Islet precursor cell (in vitro differentiated cells): ENCODE measurements at regions not wholly inside any gene's neighbourhood (a gene's known extent, or its start where the extent isn't known, plus 50 kb on each side); places are given as distances from the start of the nearest gene placed in this dataset.
"Not testable (repeated sequence)": the region's sequence is repeated elsewhere in the genome, so short reads cannot be mapped to it uniquely, and the experiment has no call there.

Experiments
- DNase-seq: peaks from one replicate; pipeline ENCODE4 v3.0.0-alpha.2; 2018

DNA sequence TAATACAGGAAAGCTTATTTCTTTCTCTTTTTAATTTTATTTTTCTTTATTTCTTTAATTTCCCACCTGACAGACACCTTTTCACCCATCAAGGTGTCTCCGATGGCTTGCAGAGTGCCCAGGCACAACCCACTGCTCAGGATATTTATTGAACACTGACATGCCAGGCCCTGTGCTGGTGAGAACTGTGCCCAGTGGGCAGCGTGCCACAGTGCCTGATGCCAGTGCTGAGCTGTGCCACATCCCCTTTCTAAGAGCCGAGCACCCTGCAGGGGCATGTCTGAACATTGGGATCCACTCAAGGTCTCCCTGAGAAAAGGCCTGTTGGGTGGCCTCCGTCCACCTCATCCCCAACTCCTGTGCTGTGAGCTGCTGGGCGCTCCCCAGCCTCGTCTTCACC lies 158.6 kb upstream of the RAB6C start:
- no peak for DNase-seq

DNA sequence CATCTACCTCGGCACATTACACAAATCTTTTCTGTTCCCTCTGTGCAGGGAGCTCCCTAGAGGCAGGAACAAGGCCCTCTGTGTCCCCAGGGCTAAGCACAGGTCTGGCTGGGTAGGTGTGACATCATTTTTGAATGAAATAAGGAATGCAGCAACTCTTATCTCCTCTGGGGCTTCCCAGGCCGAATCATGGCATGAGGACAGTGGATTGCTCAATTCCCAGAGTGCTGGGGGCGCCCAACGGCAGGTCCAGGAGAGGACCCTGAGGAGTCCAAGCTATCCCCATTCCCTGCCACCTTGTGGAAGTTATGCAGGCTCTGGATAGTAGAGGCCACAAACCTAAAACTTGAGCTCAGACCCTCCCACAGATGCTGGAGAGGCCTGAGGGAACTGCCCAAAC lies 158.0 kb upstream of the RAB6C start:
- DNase-seq: no peak

DNA sequence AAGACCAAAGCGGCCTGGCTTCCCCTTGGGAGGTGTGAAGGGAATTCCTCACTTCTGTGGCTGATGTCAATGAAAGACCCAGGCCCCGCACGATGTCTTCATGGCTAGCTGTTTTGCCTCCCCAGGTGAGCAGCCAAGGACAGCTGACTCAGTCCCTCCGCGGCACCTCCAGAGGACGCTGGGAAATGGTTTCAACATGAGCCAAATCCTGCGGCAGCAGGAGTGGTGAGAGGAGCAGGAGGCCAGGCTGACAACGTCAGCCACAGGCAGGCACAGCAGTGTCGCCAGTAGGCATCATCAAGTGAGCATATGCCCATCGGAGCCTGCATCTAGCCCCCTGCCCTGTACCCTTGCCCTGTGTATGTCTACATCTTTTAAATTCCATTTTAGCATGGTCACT lies 156.4 kb upstream of the RAB6C start:
- no peak for DNase-seq

DNA sequence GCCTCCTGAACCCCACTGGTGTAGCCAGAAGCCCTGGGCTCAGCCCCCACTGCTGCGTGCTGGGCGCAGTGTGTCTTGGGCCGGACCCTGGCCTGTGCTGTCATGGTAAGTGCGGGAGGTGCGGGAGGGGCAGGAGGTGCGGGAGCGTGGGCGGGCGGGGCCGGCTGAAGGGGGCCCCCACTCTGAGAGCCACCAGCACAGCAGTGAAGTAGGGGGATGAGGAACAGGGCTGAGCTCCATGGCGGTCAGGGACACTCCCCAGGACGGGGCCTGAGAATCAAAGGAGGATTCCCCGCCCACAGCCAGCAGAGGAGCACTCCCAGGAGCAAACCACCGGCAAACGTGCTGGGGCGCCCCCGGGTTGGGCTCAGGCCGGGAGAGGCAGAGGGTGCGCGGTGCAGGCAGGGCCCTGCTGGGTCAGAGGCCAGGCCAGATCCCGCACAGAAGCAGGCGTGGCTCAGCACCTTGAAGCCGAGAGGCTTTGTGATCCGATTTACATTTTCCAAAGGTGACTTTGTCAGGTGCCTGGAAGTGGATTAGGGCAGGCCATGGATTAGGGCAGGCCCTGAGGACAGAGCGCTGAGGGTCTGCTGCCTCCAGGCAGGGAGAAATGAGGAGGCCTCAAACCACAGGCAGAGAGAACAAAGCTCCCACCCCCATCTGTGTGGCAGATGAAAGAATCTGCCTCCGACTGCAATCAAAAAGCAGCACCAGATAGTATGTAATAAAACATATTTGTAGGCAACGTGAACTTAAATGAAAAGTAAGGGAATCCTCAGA lies 152.0 kb upstream of the RAB6C start:
- peak; percentile 82 for DNase-seq

DNA sequence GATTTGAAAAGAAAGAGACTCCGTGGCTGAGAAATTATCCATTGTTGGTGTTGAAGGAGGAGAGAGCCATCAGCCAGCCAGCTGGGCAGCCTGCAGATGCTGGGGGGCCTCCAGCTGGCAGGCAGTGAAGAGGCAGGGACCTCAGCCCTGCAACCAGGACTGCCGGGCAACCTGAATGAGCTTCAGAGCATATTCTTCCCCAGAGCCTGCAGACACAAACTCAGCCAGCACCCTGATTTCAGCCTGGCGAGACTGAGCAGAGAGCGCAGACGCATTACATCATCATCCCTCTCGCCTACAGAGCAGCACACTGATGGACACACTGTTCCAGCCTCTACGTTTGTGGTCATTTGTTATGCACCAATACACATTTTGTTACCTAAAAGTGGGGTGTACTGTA lies 150.7 kb upstream of the RAB6C start:
- no peak for DNase-seq

DNA sequence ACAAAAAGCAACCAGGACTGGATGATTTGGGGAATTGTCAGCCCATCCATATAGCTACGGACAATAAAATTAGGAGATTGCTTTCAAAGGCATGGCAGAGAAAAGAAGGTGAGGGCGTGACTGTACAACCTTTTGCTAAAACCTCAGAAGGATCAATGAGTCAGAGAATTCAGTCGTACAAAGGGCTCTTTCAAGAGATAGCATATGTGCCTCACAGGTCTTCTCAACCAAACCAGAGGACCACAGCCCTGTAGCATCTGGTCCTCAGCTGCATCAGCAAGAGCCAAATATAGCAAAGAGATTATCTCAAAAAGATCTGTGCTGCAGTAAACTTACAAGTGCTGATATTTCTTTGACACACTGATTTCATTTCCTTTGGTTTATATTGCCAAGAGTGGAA lies 149.9 kb upstream of the RAB6C start:
- DNase-seq: no peak

DNA sequence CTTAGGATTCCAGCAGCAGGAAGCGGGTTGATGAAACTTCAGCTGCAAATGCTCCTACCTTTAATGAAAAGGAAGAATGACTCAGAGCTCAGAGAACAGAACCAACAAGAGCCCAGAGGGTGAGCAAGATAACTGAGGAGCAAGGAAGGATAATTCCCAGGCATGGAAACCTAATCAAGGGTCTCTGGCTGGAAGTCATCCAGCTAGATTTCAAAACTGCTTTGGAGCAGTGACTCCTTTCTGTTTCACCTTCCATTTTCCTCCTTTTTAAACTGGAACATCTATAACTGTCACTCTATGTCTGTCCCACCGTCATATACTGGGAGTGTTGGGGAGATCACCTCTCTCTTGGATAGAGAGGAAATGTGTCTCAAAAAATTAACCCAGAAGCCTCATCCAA lies 148.4 kb upstream of the RAB6C start:
- no peak for DNase-seq

DNA sequence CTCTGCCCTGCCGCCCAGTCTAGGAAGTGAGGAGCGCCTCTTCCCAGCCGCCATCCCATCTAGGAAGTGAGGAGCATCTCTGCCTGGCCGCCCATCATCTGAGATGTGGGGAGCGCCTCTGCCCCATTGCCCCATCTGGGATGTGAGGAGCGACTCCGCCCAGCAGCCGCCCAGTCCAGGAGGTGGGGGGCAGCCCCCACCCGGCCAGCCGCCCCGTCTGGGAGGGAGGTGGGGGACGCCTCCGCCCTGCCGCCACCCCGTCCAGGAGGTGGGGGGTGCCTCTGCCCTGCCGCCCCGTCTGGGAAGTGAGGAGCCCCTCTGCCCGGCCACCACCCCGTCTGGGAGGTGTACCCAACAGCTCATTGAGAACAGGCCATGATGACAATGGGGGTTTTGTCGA lies 146.0 kb upstream of the RAB6C start:
- not testable (repeated sequence) for DNase-seq

DNA sequence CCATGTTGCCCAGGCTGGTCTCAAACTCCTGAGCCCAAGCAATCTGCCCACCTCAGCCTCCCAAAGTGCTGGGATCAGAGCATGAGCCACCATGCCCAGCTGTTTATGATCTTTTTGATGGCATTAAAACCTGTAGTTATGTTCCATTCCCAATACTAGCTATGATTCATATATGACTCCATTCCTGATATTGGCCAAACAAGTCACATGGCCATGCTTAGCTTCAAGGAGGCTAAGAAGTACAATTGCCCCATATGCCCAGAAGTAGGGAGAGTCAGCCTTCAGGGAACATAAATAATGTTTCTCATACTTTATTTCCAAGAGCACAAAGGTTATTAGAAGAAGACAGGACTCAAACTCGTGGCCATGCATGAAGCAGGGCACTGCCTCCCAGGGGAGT lies 132.4 kb upstream of the RAB6C start:
- no peak for DNase-seq

DNA sequence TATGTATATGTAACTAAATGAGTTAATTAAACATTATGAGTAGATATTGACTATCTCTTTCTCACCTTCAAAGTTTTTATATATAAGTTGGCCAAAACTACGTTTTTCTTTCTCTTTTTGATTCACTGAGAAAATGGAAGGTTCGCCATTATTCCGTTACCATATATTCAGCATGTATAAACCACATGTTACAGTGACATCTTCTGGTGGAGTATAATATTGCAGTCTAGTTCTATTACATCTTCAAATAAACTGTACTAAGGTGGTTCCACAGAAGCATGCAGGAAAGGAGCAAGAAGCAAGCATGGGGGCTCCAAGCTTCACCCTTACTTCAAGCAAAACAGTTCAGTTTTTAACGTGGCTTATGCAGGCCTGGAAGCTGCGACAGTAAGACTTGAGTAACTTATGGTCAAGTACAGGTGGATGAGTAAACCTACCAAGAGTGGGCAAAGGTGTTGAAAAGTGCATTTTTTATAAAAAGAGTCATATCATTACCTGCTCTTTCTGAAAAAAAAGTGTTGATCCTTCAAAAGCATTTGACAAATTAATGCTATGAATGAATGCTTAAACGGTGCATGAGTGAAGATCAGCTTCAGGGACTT lies 129.8 kb upstream of the RAB6C start:
- DNase-seq: no peak

DNA sequence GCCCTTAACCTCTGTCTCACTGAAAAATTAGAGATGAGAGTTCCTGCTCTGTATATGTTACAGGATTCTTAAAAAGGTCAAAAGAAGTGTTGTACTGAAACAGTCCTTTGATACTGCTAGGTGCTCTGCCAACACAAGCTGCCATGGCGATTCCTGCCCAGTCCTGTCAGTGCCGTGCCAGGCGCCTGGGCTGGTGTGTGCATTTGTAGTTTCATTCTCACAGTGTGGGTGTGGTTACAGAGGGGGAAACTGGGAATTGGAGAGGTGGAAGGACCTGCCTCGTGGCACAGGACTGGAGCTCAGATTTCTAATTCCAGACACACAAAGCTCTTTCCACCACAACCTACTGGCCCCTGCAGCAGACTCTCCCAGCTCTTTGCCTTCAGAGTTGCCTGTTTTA lies 122.3 kb upstream of the RAB6C start:
- DNase-seq: no peak

DNA sequence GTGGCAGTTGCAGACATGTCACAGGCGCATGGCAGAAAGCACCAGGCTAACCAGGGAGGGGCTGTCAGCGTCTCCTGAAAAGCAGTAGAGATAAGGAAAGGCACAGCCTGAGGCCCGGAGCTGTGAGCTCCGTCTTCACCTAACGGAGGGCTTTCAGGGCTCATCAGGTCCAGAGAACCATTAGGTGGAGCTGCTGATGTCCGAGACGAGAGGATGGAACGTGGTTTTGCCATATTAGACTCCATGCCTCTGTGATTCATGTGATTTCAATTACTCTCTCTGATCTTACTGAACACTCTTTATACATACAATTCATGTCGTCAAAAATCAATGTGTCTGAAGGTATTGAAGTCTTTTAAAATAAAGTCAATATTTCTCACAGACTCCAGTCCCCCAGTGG lies 120.3 kb upstream of the RAB6C start:
- no peak for DNase-seq

DNA sequence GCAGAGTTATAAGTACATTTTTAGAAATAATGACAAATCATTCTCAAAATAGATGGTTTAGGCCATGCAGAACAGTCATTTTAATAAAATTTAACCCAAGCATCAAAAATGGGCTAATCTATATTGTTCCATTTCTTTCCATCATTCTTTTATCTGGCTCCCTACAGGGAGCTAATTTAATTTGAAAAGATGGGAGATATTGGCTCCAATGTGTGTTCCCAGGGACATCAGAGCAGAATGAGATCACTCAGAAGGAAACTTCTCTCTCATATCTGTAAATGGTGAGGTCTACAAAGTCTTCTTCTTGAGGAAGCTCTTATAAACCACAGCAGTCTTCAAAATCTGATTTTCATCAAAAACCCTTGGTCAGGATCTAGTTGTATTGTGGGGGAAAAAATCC lies 119.4 kb upstream of the RAB6C start:
- DNase-seq: no peak

DNA sequence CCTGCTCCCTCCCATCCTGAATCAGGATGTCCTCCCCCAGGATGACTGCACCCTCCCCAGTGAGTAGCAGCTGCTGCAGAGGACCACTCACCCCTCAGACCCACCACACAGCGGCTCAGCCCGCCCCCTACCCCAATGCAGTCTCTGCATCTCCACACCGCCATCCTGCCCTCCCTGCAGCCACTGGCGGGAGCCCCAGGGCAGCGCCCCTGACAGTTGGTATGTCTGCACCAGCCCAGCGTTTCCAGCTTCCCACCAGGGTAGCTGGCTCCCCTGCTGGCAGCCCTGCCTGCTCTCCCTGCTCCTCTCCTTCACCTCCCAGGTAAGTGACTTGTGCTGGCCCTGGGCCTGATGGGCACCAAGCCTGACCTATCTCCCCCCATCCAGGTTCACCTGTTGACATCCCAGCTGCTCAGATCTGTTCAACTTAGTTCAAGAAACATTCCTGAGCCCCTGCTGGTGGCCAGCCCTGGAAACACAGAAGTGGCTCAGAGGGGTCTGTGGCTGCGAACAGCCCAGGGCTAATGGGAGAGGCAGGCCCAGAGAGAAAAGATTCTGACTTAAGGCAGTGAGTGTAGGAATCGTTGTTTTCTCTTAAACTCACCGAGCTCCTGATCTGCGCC lies 117.7 kb upstream of the RAB6C start:
- no peak for DNase-seq

DNA sequence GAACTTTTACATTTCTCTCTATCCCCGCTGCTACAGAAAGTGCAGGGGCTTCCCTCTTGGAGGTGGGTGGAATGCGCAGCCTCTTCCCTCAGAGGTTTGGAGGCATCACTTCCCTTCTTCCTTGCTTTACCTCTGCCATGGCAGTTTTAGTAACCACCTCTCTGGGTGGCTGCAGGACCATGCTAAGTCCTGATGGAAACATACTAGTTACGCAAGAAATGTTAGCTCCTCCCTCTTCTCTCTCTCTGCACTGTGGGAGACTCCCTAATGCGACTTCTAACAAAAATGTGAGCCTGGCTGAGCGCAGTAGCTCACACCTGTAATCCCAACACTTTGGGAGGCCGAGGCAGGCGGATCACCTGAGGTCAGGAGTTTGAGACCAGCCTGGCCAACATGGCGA lies 116.8 kb upstream of the RAB6C start:
- DNase-seq: no peak

DNA sequence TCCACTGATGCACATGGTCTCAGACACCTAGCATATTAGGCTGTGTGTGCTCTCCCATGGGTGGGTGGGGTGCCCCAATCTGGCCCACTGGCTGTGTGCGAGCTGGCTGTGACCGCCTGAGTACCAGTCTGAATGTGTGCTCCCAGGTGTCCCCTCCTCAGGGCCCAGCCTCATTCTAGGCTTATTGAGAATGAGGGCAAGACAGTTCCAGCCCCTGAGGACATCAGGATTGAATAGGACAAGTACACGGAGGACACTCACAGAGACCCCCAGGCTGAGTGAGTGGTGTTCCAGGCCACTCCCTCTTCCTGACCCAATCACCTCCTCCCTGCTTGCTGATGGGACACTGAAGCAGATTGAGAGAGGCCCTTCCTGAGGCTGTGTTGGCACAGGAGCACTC lies 116.1 kb upstream of the RAB6C start:
- no peak for DNase-seq

DNA sequence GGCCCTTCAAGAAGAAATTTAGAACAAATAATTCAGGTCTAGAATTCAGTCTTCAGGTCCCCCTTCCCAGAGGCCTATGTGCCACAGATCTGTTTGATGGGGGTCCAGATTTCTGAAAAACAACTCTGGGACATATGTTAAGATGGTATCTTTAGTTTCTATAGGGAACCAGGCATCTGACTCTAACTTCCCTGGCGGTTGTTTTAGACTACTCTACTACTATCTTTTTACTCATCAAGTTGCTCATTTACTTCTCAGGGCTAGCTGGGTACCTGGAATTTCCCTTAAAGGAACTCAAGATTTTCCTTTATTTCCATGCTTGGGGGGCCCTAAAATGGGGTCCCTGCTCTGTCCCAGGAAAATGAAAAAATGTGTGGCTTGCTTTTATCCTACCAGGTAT lies 114.7 kb upstream of the RAB6C start:
- no peak for DNase-seq

DNA sequence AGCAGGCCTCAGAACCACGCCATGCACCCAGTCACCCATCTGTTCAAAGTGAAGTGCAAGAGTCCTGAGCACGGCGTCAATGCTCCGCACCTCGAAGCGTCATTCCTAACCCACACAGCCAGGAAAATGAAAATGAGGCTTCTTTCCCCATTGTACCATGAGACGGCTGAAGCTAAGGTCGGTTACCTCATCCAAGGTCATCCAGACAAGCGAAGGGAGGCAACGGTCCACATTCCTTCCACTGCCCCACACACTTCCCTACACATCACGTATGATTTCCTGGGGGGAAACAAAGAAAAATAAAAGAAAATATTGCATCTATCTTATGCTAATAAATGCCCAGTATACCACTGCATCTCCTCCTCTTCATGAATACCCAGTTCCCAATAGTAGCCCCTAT lies 113.5 kb upstream of the RAB6C start:
- DNase-seq: no peak

DNA sequence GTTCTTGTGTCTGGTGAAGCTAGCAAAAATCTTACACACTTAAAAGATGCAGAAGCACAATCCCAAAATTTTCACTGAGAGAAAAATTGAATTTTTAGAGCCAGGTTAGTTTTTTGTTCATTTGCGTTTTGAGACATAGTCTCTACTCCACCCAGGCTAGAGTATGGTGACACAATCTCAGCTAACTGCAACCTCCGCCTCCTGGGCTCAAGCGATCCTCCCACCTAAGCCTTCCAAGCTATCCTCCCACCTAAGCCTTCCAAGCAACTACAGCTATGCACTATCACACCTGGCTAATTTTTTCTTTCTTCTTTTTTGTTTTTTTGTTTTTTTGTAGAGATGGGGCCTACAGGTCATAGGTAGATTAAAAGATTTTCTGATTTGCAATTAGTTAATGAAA lies 113.1 kb upstream of the RAB6C start:
- no peak for DNase-seq

DNA sequence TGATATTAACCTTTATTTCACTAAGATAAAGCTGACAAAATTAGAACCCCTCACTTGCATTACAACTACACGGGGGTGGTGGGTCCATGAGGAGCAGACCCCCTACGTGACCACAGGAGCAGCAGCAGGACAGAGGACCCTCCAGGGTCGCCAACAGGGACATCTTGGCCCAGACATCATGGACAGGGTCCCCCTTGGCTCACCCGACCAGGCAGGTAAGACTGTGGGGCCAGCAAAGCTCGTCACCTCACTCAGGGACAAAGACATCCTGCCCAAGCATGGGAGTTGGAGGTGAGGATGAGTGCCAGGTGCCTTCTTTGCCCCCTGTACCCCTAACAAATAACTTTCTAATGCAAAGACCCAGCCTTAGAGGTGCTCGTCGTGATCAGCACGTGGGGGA lies 111.3 kb upstream of the RAB6C start:
- no peak for DNase-seq

DNA sequence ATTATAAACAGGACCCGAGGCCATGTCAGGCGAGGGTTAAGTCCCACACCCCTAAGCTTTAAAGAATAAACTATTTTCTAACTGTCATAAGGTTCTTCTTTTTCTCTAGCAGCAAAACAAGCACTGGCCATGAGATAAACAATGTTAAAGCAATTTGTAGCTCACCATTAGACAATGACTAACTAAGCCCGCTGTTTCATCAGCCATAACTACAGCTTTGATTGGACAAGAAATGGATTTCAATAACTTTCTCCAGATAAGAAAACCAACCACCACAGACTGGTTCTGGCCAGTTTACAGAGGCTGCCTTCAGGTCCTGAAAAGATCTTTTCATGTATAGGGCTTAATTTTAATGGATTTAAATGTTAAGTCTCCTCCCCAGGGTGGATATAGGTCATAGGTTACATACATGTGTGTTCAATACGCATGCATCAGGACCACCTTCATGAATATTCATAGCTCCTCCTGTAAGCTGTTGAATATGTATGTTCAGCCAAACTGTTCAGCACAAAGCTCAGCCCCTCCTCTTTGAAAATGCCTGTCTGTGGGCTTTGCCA lies 108.7 kb upstream of the RAB6C start:
- peak; percentile 43 for DNase-seq

DNA sequence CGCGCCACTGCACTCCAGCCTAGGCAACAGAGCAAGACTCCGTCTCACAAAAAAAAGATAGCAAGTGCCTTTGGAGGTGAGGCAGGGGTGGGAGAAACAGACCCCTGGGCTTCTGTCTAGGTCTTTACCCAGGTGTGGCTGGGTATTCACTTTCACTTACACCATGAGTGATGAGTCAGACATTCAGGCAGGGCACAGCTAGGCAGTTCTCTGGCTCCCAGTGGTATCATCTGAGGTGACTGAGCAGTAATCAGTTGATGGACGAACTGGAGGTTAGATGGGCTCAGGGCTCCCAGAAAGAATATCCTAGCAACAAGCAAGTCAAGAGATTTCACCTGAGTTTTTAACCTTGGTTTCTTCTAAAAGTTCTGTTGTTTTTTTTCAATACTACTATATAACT lies 107.0 kb upstream of the RAB6C start:
- DNase-seq: peak; percentile 52

DNA sequence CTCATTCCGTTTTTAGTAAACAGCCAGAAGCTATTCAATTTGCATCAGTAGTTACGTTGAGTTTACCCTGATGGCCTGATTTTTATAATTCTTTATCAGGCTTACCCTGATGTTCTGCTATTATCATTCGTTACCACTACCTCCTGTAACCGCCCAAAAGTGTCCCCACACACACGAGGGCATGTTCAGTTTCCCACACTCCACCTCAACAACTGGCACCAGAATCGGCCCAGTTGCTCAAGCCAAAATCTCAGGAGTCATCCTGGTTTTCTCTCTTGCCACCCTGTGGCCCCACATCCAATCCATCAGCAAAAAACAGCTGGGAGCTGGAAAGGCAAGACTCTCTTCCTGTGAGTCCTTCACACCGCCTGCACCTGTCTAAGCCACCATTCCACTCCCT lies 102.9 kb upstream of the RAB6C start:
- DNase-seq: peak; percentile 21

DNA sequence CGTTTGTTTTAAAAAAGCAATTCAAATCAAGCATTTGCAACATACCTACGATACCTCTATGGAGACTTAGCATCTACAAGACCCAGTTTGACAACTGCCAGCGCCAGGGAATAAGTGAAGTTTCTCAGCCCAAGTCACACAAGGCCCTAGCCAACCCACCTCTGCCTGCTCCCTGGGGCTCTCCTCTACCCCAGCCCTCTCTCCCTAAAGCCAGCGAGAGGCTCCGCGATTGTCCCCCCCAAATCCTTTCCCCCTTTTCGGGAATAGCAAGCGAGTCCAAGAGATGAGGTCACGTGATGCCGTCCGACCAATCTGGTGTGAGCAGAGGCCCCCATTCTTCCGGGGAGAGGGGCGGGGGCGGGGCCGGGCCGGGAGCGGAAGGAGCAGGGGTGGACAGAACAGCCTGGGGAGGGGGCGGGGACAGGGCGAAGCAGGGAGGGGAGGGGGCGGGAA lies 102.2 kb upstream of the RAB6C start:
- DNase-seq: peak; percentile 97
